ENCODE measurements at regions not wholly inside any gene's neighbourhood (a gene's known extent, or its start where the extent isn't known, plus 50 kb on each side); places are given as distances from the start of the nearest gene placed in this dataset.

- Histone ChIP-seq H3K27ac (ENCODE audit: insufficient read depth, low read length) (no peak overlapping the region), H3K9ac (ENCODE audit: insufficient read depth, low read length) (no peak overlapping the region), H3K27me3 (ENCODE audit: control insufficient read depth, insufficient read depth, low read length) (no peaks in the 10 kb centered on the region), H2AFZ (ENCODE audit: low read length) (no peak overlapping the region), H3K4me2 (ENCODE audit: extremely low read depth, insufficient read depth, low read length) (no peak overlapping the region), H3K4me3 (replicated peaks in 1 of 4; ENCODE audit: control extremely low read depth in 1 of 4, insufficient read depth in 1 of 4, low read depth in 3 of 4, low read length in 4 of 4) (no peak overlapping the region), H3K9me3 (ENCODE audit: control insufficient read depth, insufficient read depth, low read depth, low read length) (no peaks in the 10 kb centered on the region), H3K79me2 (ENCODE audit: control insufficient read depth, insufficient read depth, low read length) (no peaks in the 10 kb centered on the region), H3K4me1 (ENCODE audit: control insufficient read depth, extremely low read depth, insufficient read depth, low read length) (no peaks in the 10 kb centered on the region), H4K20me1 (ENCODE audit: control insufficient read depth, extremely low read depth, insufficient read depth, low read length) (no peaks in the 10 kb centered on the region), H3K36me3 (ENCODE audit: control insufficient read depth, insufficient read depth, low read length) (no peaks in the 10 kb centered on the region)
- no peak for TF ChIP-seq EZH2 (IDR thresholded peaks at IDR 0.05; ENCODE audit: low read length, missing control alignments)
- TF ChIP-seq, protein P1, sequence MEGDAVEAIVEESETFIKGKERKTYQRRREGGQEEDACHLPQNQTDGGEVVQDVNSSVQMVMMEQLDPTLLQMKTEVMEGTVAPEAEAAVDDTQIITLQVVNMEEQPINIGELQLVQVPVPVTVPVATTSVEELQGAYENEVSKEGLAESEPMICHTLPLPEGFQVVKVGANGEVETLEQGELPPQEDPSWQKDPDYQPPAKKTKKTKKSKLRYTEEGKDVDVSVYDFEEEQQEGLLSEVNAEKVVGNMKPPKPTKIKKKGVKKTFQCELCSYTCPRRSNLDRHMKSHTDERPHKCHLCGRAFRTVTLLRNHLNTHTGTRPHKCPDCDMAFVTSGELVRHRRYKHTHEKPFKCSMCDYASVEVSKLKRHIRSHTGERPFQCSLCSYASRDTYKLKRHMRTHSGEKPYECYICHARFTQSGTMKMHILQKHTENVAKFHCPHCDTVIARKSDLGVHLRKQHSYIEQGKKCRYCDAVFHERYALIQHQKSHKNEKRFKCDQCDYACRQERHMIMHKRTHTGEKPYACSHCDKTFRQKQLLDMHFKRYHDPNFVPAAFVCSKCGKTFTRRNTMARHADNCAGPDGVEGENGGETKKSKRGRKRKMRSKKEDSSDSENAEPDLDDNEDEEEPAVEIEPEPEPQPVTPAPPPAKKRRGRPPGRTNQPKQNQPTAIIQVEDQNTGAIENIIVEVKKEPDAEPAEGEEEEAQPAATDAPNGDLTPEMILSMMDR (conservative IDR thresholded peaks at IDR 0.05 in 1 of 2, IDR thresholded peaks at IDR 0.05 in 1 of 2; ENCODE audit: low read depth in 1 of 2, low read length in 2 of 2) = no peak
- DNase-seq (ENCODE audit: low read depth in 2 of 2) = no peak
Observed at GRCh38 chr13:105937451-105937850, 598.0 kb downstream of the EFNB2 start.

DNA sequence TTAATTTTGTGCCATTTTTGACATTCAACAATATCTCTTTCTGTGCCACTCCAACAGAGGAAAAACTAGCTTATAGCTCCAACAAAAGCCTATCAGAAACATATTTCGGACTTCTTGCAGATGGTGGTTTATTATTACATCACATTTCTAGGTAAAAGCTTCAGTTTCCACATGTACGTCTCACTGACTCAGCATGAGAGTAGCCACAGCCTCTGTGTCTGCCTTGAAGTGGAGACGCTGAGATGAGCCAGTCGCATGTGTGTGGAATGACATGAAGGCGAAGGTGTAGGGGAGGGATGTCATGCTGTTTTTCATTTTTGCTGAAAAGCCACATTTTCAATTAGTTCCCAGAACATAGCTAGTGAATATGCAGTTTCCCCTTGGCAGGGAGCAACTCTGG is 598.6 kb downstream of the EFNB2 start:
- Histone ChIP-seq H3K4me2 (ENCODE audit: extremely low read depth, insufficient read depth, low read length) (no peak overlapping the region), H4K20me1 (ENCODE audit: control insufficient read depth, extremely low read depth, insufficient read depth, low read length) (no peaks in the 10 kb centered on the region), H3K4me3 (replicated peaks in 1 of 4; ENCODE audit: control extremely low read depth in 1 of 4, insufficient read depth in 1 of 4, low read depth in 3 of 4, low read length in 4 of 4) (no peak overlapping the region), H3K4me1 (ENCODE audit: control insufficient read depth, extremely low read depth, insufficient read depth, low read length) (no peaks in the 10 kb centered on the region), H3K27me3 (ENCODE audit: control insufficient read depth, insufficient read depth, low read length) (no peaks in the 10 kb centered on the region), H3K36me3 (ENCODE audit: control insufficient read depth, insufficient read depth, low read length) (no peaks in the 10 kb centered on the region), H3K9ac (ENCODE audit: insufficient read depth, low read length) (no peak overlapping the region), H3K9me3 (ENCODE audit: control insufficient read depth, insufficient read depth, low read depth, low read length) (no peaks in the 10 kb centered on the region), H3K27ac (ENCODE audit: insufficient read depth, low read length) (no peak overlapping the region), H2AFZ (ENCODE audit: low read length) (no peak overlapping the region), H3K79me2 (ENCODE audit: control insufficient read depth, insufficient read depth, low read length) (no peaks in the 10 kb centered on the region)
- DNase-seq (ENCODE audit: low read depth in 2 of 2) = peak in 1 of 2 donors; percentile 39
- TF ChIP-seq, protein P1 (conservative IDR thresholded peaks at IDR 0.05 in 1 of 2, IDR thresholded peaks at IDR 0.05 in 1 of 2; ENCODE audit: low read depth in 1 of 2, low read length in 2 of 2) = no peak
- TF ChIP-seq EZH2 (IDR thresholded peaks at IDR 0.05; ENCODE audit: low read length, missing control alignments) = no peak

DNA sequence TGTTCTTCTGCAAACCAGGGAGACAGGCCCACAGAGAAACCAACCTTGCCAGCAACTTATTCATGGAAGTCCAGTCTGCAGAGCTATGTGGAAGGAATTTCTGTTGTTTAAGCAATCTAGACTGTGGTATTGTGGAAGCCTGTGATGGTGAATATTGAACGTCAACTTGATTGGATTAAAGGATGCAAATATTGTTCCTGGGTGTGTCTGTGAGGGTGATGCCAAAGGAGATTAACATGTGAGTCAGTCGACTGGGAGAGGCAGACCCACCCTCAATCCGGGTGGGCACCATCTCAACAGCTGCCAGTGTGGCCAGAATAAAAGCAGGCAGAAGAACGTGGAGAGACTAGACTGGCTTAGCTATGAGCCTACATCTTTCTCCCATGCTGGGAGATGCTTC is 606.0 kb downstream of the EFNB2 start:
- DNase-seq (ENCODE audit: low read depth in 2 of 2) = peak in 1 of 2 donors; percentile 63
- Histone ChIP-seq H3K4me1 (ENCODE audit: control insufficient read depth, extremely low read depth, insufficient read depth, low read length) (no peaks in the 10 kb centered on the region), H3K9me3 (ENCODE audit: control insufficient read depth, insufficient read depth, low read depth, low read length) (no peaks in the 10 kb centered on the region), H3K27me3 (ENCODE audit: control insufficient read depth, insufficient read depth, low read length) (no peaks in the 10 kb centered on the region), H3K27ac (ENCODE audit: insufficient read depth, low read length) (no peak overlapping the region), H3K4me2 (ENCODE audit: extremely low read depth, insufficient read depth, low read length) (no peak overlapping the region), H4K20me1 (ENCODE audit: control insufficient read depth, extremely low read depth, insufficient read depth, low read length) (no peaks in the 10 kb centered on the region), H3K36me3 (ENCODE audit: control insufficient read depth, insufficient read depth, low read length) (no peaks in the 10 kb centered on the region), H3K4me3 (replicated peaks in 1 of 4; ENCODE audit: control extremely low read depth in 1 of 4, insufficient read depth in 1 of 4, low read depth in 3 of 4, low read length in 4 of 4) (no peak overlapping the region), H3K9ac (ENCODE audit: insufficient read depth, low read length) (no peak overlapping the region), H3K79me2 (ENCODE audit: control insufficient read depth, insufficient read depth, low read length) (no peaks in the 10 kb centered on the region), H2AFZ (ENCODE audit: low read length) (no peak overlapping the region)
- TF ChIP-seq EZH2 (IDR thresholded peaks at IDR 0.05; ENCODE audit: low read length, missing control alignments) = no peak
- TF ChIP-seq, protein P1 (conservative IDR thresholded peaks at IDR 0.05 in 1 of 2, IDR thresholded peaks at IDR 0.05 in 1 of 2; ENCODE audit: low read depth in 1 of 2, low read length in 2 of 2) = no peak
